ENCODE measurements at regions not wholly inside any gene's neighbourhood (a gene's known extent, or its start where the extent isn't known, plus 50 kb on each side); places are given as distances from the start of the nearest gene placed in this dataset.

- H3K4me1 ChIP-seq, result no peaks in the 10 kb centered on the region
- no peaks in the 10 kb centered on the region for H3K9me3 ChIP-seq
- no peak overlapping the region for H3K27ac ChIP-seq
- no peak for TF ChIP-seq POLR2A (IDR thresholded peaks at IDR 0.05)
- TF ChIP-seq CTCF (IDR thresholded peaks at IDR 0.05), result no peak
- no peaks in the 10 kb centered on the region for H3K27me3 ChIP-seq
- DNase-seq, result no peak
- no peaks in the 10 kb centered on the region for H3K36me3 ChIP-seq (ENCODE audit: low read depth, missing control alignments)
- WGBS, 2 donors, result 67 to 96% methylated on average over 2 of the region's 2 CpGs
- intact Hi-C loops (cut with DNase I; ENCODE audit: low total_unique reads), result no loop called here
- H3K4me3 ChIP-seq, result no peak overlapping the region
Measured at GRCh38 chr6:71399279-71399678, 110.7 kb downstream of the OGFRL1 start.

- intact Hi-C loops (cut with DNase I; ENCODE audit: low total_unique reads), result no loop called here
- H3K9me3 ChIP-seq, result no peaks in the 10 kb centered on the region
- H3K36me3 ChIP-seq (ENCODE audit: low read depth, missing control alignments), result no peaks in the 10 kb centered on the region
- no peak overlapping the region for H3K27ac ChIP-seq
- no peaks in the 10 kb centered on the region for H3K4me1 ChIP-seq
- TF ChIP-seq CTCF (IDR thresholded peaks at IDR 0.05) (no peak), POLR2A (IDR thresholded peaks at IDR 0.05) (no peak)
- no peaks in the 10 kb centered on the region for H3K27me3 ChIP-seq
- no peak overlapping the region for H3K4me3 ChIP-seq
- no peak for DNase-seq
Measured at GRCh38 chr6:71400852-71401251, 112.2 kb downstream of the OGFRL1 start.

- Histone ChIP-seq H3K4me3 (no peak overlapping the region), H3K27me3 (no peaks in the 10 kb centered on the region), H3K9me3 (no peaks in the 10 kb centered on the region), H3K36me3 (ENCODE audit: low read depth, missing control alignments) (no peaks in the 10 kb centered on the region), H3K27ac (no peak overlapping the region), H3K4me1 (no peaks in the 10 kb centered on the region)
- DNase-seq, result no peak
- no peak for TF ChIP-seq CTCF (IDR thresholded peaks at IDR 0.05)
- TF ChIP-seq POLR2A (IDR thresholded peaks at IDR 0.05), result no peak
- WGBS, 2 donors, result 91 to 94% methylated on average over 3 of the region's 3 CpGs
- intact Hi-C loops (cut with DNase I; ENCODE audit: low total_unique reads), result no loop called here
Measured at GRCh38 chr6:71402096-71402495, 113.5 kb downstream of the OGFRL1 start.

GRCh38 chr6:71403422-71404134 lies 115.0 kb downstream of the OGFRL1 start:
- H3K36me3 ChIP-seq (ENCODE audit: low read depth, missing control alignments), result no peaks in the 10 kb centered on the region
- H3K4me3 ChIP-seq, result no peak overlapping the region
- 63 to 71% methylated on average over 9 of the region's 9 CpGs for WGBS, 2 donors
- no peaks in the 10 kb centered on the region for H3K9me3 ChIP-seq
- H3K4me1 ChIP-seq, result no peaks in the 10 kb centered on the region
- intact Hi-C loops (cut with DNase I; ENCODE audit: low total_unique reads), result no loop called here
- no peak for DNase-seq
- H3K27ac ChIP-seq, result no peak overlapping the region
- no peaks in the 10 kb centered on the region for H3K27me3 ChIP-seq
- TF ChIP-seq POLR2A (IDR thresholded peaks at IDR 0.05), result no peak
- TF ChIP-seq CTCF (IDR thresholded peaks at IDR 0.05), result no peak

Measured in testis (tissue), 2 donors.